WTC11 (cell line): ENCODE measurements at regions not wholly inside any gene's neighbourhood (a gene's known extent, or its start where the extent isn't known, plus 50 kb on each side); places are given as distances from the start of the nearest gene placed in this dataset.

ENCODE experiments used
- CTCF ChIP-seq: fragments of 200-600 bp; IDR thresholded peaks from 2 replicates; pipeline ENCODE4 v1.8.0; 2022; ENCODE audit warnings: antibody characterized with exemption
- FOXK1 ChIP-seq: sonication (generic); formaldehyde crosslinking; IDR thresholded peaks from 2 replicates; pipeline ENCODE4 v1.8.0; 2022; ENCODE audit warnings: mild to moderate bottlenecking, moderate library complexity, missing genetic modification reagents
- JUN ChIP-seq: sonication (generic); formaldehyde crosslinking; IDR thresholded peaks from 2 replicates; pipeline ENCODE4 v1.8.0; 2023; ENCODE audit warnings: mild to moderate bottlenecking, missing genetic modification reagents
- NFE2L1 ChIP-seq: sonication (generic); formaldehyde crosslinking; IDR thresholded peaks from 2 replicates; pipeline ENCODE4 v1.8.1; 2023; ENCODE audit warnings: missing genetic modification reagents
- RORB ChIP-seq: fragments of 250-450 bp; sonication (Bioruptor Pico); IDR thresholded peaks from 2 replicates; pipeline ENCODE4 v1.9.0; 2021; ENCODE audit warnings: mild to moderate bottlenecking
- TP53 ChIP-seq: sonication (generic); formaldehyde crosslinking; IDR thresholded peaks from 2 replicates; pipeline ENCODE4 v1.8.1; 2023; ENCODE audit warnings: mild to moderate bottlenecking, missing genetic modification reagents
- USF2 ChIP-seq: sonication (generic); formaldehyde crosslinking; IDR thresholded peaks from 2 replicates; pipeline ENCODE4 v1.8.1; 2023; ENCODE audit warnings: mild to moderate bottlenecking, missing genetic modification reagents, moderate library complexity
- ZNF219 ChIP-seq: sonication (generic); formaldehyde crosslinking; IDR thresholded peaks from 2 replicates; pipeline ENCODE4 v1.8.0; 2023; ENCODE audit warnings: missing genetic modification reagents, mild to moderate bottlenecking, borderline replicate concordance
- ZNF263 ChIP-seq: sonication (generic); formaldehyde crosslinking; IDR thresholded peaks from 2 replicates; pipeline ENCODE4 v1.8.1; 2022; ENCODE audit warnings: low read depth, mild to moderate bottlenecking, moderate library complexity, missing genetic modification reagents
- TF ChIP-seq, protein P1 (sequence below): sonication (generic); formaldehyde crosslinking; IDR thresholded peaks from 2 replicates; pipeline ENCODE4 v1.8.0; 2022; ENCODE audit warnings: missing genetic modification reagents
- TF ChIP-seq, protein P2 (sequence below): sonication (generic); formaldehyde crosslinking; IDR thresholded peaks from 2 replicates; pipeline ENCODE4 v1.8.0; 2022; ENCODE audit warnings: mild to moderate bottlenecking, missing genetic modification reagents

GRCh38 chr2:207330912-207331311 lies 165.2 kb upstream of the KLF7 start:
- TF ChIP-seq CTCF (no peak), FOXK1 (no peak), NFE2L1 (CRISPR knock-in tag) (no peak), RORB (no peak), JUN (CRISPR knock-in tag) (no peak), ZNF263 (CRISPR knock-in tag) (no peak), TP53 (CRISPR knock-in tag) (no peak), ZNF219 (no peak), USF2 (CRISPR knock-in tag) (no peak)
- TF ChIP-seq, protein P1, sequence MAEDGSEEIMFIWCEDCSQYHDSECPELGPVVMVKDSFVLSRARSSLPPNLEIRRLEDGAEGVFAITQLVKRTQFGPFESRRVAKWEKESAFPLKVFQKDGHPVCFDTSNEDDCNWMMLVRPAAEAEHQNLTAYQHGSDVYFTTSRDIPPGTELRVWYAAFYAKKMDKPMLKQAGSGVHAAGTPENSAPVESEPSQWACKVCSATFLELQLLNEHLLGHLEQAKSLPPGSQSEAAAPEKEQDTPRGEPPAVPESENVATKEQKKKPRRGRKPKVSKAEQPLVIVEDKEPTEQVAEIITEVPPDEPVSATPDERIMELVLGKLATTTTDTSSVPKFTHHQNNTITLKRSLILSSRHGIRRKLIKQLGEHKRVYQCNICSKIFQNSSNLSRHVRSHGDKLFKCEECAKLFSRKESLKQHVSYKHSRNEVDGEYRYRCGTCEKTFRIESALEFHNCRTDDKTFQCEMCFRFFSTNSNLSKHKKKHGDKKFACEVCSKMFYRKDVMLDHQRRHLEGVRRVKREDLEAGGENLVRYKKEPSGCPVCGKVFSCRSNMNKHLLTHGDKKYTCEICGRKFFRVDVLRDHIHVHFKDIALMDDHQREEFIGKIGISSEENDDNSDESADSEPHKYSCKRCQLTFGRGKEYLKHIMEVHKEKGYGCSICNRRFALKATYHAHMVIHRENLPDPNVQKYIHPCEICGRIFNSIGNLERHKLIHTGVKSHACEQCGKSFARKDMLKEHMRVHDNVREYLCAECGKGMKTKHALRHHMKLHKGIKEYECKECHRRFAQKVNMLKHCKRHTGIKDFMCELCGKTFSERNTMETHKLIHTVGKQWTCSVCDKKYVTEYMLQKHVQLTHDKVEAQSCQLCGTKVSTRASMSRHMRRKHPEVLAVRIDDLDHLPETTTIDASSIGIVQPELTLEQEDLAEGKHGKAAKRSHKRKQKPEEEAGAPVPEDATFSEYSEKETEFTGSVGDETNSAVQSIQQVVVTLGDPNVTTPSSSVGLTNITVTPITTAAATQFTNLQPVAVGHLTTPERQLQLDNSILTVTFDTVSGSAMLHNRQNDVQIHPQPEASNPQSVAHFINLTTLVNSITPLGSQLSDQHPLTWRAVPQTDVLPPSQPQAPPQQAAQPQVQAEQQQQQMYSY (CRISPR knock-in tag), result no peak
- TF ChIP-seq, protein P2, sequence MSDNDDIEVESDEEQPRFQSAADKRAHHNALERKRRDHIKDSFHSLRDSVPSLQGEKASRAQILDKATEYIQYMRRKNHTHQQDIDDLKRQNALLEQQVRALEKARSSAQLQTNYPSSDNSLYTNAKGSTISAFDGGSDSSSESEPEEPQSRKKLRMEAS (CRISPR knock-in tag), result no peak
